CD8-positive, alpha-beta memory T cell (primary cell): ENCODE measurements at regions not wholly inside any gene's neighbourhood (a gene's known extent, or its start where the extent isn't known, plus 50 kb on each side); places are given as distances from the start of the nearest gene placed in this dataset.

ENCODE experiments used
- CTCF ChIA-PET: fragments of 350-600 bp; sonication (Branson Sonifier 250); formaldehyde crosslinking; loops from one replicate; lab custom pipeline; 2021; ENCODE audit warnings: antibody characterized with exemption; lab: Charles Lee
- POLR2A ChIA-PET: fragments of 350-600 bp; sonication (Branson Sonifier 250); formaldehyde crosslinking; loops from one replicate; lab custom pipeline; 2021; ENCODE audit warnings: antibody characterized with exemption; lab: Charles Lee
- DNase-seq, 5 donors: peaks; one replicate each; pipeline versions ENCODE4 v3.0.0 to v3.0.0-alpha.2; 2020 to 2022; ENCODE audit warnings: mixed read lengths in 1 of 5
- H3K27ac ChIP-seq: one replicate; pipeline ENCODE4 v1.7.0; 2013; ENCODE audit warnings: low read depth, mild to moderate bottlenecking, low read length, moderate library complexity
- H3K27me3 ChIP-seq: 2 replicates; pipeline ENCODE4 v1.7.0; 2013; ENCODE audit warnings: low read length, mild to moderate bottlenecking; ENCODE audit not compliant: insufficient read depth, poor library complexity, severe bottlenecking
- H3K36me3 ChIP-seq: 2 replicates; pipeline ENCODE4 v1.7.0; 2013; ENCODE audit warnings: mild to moderate bottlenecking, low read length, moderate library complexity; ENCODE audit not compliant: insufficient read depth
- H3K4me1 ChIP-seq: 2 replicates; pipeline ENCODE4 v1.7.0; 2013; ENCODE audit warnings: mild to moderate bottlenecking, low read length, moderate library complexity; ENCODE audit not compliant: insufficient read depth
- H3K4me3 ChIP-seq: 2 replicates; pipeline ENCODE4 v1.7.0; 2013; ENCODE audit warnings: mild to moderate bottlenecking, low read length
- H3K9me3 ChIP-seq: 2 replicates; pipeline ENCODE4 v1.7.0; 2013; ENCODE audit warnings: mild to moderate bottlenecking, low read length
- H3K27ac Mint-ChIP-seq, 8 donors: one replicate each; pipeline ENCODE4 v1.8.0; 2020 to 2021; ENCODE audit warnings: mixed read lengths in 8 of 8, mild to moderate bottlenecking in 6 of 8, inconsistent platforms in 3 of 8, moderate library complexity in 3 of 8
- H3K27me3 Mint-ChIP-seq, 2 donors: one replicate each; pipeline ENCODE4 v1.8.0; 2020 to 2021; ENCODE audit warnings: mixed read lengths in 2 of 2, mild to moderate bottlenecking in 1 of 2, moderate library complexity in 1 of 2
- H3K36me3 Mint-ChIP-seq, 3 donors: one replicate each; pipeline ENCODE4 v1.8.0; 2020 to 2021; ENCODE audit warnings: mixed read lengths in 3 of 3, inconsistent platforms in 1 of 3, mild to moderate bottlenecking in 1 of 3
- H3K4me1 Mint-ChIP-seq, 3 donors: one replicate each; pipeline ENCODE4 v1.8.0; 2020 to 2021; ENCODE audit warnings: mixed read lengths in 3 of 3, inconsistent platforms in 1 of 3, mild to moderate bottlenecking in 1 of 3
- H3K4me3 Mint-ChIP-seq, 7 donors: one replicate each; pipeline ENCODE4 v1.8.0; 2020 to 2021; ENCODE audit warnings: mixed read lengths in 7 of 7, mild to moderate bottlenecking in 6 of 7, moderate library complexity in 4 of 7, inconsistent platforms in 2 of 7
- H3K9me3 Mint-ChIP-seq, 5 donors: one replicate each; pipeline ENCODE4 v1.8.0; 2020 to 2022; ENCODE audit warnings: mixed read lengths in 5 of 5, mild to moderate bottlenecking in 3 of 5, moderate library complexity in 2 of 5, inconsistent platforms in 1 of 5

DNA sequence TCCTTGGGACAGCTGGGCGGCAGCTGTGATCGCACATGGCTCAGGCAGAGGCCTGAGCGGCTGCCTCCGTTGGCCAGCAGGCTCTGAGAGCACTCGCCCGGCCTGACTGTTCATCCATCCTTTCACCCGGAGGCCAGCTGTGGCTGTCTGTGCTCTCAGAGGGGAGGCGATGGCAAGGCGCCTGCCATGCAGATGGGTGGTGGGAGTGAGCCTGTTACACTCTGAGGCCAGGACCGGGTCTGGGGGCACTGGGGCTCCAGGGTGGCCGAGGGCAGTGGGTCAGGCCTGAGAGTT is 292.3 kb downstream of the TMEM121 start:
- no peak overlapping the region for H3K27ac Mint-ChIP-seq
- H3K4me3 ChIP-seq = no peak overlapping the region
- ChIA-PET POLR2A (no interaction called here), CTCF (no interaction called here)
- H3K9me3 Mint-ChIP-seq = peaks cover 0 to 7% (median 4%) of the 10 kb centered on the region in 5 donors
- no peaks in the 10 kb centered on the region for H3K9me3 ChIP-seq
- DNase-seq = no peak
- no peak overlapping the region for H3K27ac ChIP-seq
- no peaks in the 10 kb centered on the region for H3K27me3 ChIP-seq
- no peaks in the 10 kb centered on the region for H3K36me3 ChIP-seq
- peaks cover 4 to 42% of the 10 kb centered on the region in 2 donors for H3K27me3 Mint-ChIP-seq
- no peaks in the 10 kb centered on the region for H3K4me1 ChIP-seq
- no peak overlapping the region for H3K4me3 Mint-ChIP-seq
- H3K4me1 Mint-ChIP-seq = no peaks in the 10 kb centered on the region
- no peaks in the 10 kb centered on the region for H3K36me3 Mint-ChIP-seq

DNA sequence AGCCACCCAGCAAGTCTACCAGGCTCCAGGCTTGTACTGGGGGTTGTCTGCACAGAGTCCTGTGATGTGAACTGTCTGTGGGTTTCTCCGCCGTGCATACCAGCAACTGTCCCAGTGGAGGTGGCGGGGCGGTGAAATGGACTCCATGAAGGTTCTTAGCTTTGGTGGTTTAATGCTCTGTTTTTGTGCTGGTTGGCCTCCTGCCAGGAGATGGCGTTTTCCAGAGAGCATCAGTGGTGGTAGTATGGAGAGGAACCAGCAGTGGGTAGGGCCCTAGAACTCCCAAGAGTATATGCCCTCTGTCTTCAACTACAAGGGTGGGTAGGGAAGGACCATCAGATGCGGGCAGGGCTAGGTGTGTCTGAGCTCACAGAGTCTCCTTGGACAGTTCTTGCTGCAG is 303.8 kb downstream of the TMEM121 start:
- H3K9me3 Mint-ChIP-seq = no peaks in the 10 kb centered on the region
- no peak overlapping the region for H3K27ac Mint-ChIP-seq
- H3K4me3 ChIP-seq = no peak overlapping the region
- CTCF ChIA-PET = no interaction called here
- H3K4me1 Mint-ChIP-seq = peaks cover 0 to 3% (median 0%) of the 10 kb centered on the region in 3 donors
- POLR2A ChIA-PET = no interaction called here
- no peak overlapping the region for H3K27ac ChIP-seq
- H3K4me1 ChIP-seq = no peaks in the 10 kb centered on the region
- DNase-seq = no peak
- no peaks in the 10 kb centered on the region for H3K36me3 Mint-ChIP-seq
- no peaks in the 10 kb centered on the region for H3K9me3 ChIP-seq
- H3K36me3 ChIP-seq = no peaks in the 10 kb centered on the region
- H3K27me3 ChIP-seq = no peaks in the 10 kb centered on the region
- no peak overlapping the region for H3K4me3 Mint-ChIP-seq
- H3K27me3 Mint-ChIP-seq = peaks cover 18 to 29% of the 10 kb centered on the region in 2 donors

DNA sequence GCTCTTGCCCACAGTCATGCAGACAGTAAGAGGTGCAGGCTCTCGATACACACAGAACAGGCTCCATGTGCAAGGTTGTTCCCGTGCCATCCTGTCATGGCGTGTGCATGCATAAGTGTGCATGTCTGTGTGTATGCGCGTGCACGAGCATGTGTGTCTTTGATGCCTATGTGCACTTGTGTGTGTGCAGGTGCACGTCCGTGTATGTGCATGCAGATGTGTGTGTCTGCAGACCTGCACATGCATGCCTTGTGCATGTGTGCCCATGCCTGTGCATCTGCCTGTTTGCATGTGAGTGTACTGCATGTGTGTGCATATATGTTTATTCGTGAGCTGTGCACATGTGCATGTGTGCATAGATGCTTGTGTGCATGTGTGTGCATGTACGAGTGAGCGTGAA is 309.8 kb downstream of the TMEM121 start:
- no peak overlapping the region for H3K27ac ChIP-seq
- Mint-ChIP-seq H3K4me3 (no peak overlapping the region), H3K27me3 (peaks cover 6 to 14% of the 10 kb centered on the region in 2 donors), H3K36me3 (no peaks in the 10 kb centered on the region), H3K9me3 (no peaks in the 10 kb centered on the region), H3K27ac (no peak overlapping the region), H3K4me1 (no peaks in the 10 kb centered on the region)
- no peak for DNase-seq
- no peaks in the 10 kb centered on the region for H3K36me3 ChIP-seq
- ChIA-PET POLR2A (no interaction called here), CTCF (no interaction called here)
- H3K4me3 ChIP-seq = no peak overlapping the region
- no peaks in the 10 kb centered on the region for H3K27me3 ChIP-seq
- no peaks in the 10 kb centered on the region for H3K9me3 ChIP-seq
- no peaks in the 10 kb centered on the region for H3K4me1 ChIP-seq

DNA sequence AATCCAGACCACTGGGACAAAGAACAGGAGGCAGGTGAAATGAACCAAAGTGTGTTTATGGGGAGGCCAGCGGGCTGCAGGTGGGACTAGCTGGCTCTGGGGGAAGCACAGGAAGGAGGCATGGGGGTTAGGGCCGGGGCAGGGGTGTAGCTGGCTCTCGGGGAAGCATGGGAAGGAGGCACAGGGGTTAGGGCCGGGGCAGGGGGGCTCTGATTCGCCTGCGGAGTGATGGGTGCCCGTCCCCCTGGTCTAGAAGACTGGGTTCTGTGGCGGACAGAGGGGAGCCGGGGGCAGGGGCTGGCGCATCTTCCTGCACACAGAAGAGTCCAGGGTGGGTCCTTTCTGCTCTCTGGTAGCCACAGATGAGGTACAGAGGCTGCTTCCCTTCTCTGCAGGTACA is 310.3 kb downstream of the TMEM121 start:
- Histone ChIP-seq H3K27ac (no peak overlapping the region), H3K4me1 (no peaks in the 10 kb centered on the region), H3K4me3 (no peak overlapping the region), H3K36me3 (no peaks in the 10 kb centered on the region), H3K27me3 (no peaks in the 10 kb centered on the region), H3K9me3 (no peaks in the 10 kb centered on the region)
- ChIA-PET POLR2A (no interaction called here), CTCF (no interaction called here)
- Mint-ChIP-seq H3K4me3 (no peak overlapping the region), H3K27ac (no peak overlapping the region), H3K27me3 (peaks cover 6 to 10% of the 10 kb centered on the region in 2 donors), H3K36me3 (no peaks in the 10 kb centered on the region), H3K9me3 (no peaks in the 10 kb centered on the region), H3K4me1 (no peaks in the 10 kb centered on the region)
- DNase-seq = no peak

DNA sequence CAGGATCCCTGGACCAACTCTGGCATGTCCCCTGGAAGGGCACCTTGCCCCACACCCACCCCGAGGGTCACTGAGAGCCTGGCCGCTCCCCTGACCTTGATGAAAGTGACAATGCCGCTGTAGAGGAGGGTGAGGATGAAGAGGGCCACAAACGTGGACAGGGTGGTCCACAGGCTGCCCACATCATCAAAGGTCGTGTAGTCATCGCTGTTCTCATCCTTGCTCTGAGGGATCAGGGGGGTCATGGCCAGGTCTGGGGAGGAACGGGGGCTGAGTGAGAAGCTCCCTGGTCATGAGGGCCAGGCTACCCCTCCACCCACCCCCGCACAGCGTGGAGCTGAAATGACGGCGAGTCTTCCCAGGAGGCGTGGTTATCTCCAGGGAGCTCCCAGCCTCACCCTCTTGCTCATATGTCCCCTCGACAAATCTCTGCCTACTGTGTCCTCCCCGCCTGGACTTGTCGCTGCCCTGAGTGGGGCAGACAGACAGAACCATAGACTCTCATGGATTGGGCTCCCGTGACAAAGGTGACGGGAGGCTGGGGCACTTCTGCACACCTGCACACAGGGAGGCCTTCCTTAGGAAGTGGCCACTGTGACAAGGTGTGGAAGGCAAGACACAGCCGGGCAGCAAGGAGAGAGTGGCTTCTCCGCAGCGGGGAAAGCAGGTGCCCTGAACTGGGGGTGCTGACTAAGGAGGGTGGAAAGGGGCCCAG is 311.1 kb downstream of the TMEM121 start:
- Histone ChIP-seq H3K36me3 (no peaks in the 10 kb centered on the region), H3K27me3 (no peaks in the 10 kb centered on the region), H3K27ac (no peak overlapping the region), H3K4me3 (no peak overlapping the region), H3K4me1 (no peaks in the 10 kb centered on the region), H3K9me3 (no peaks in the 10 kb centered on the region)
- Mint-ChIP-seq H3K9me3 (no peaks in the 10 kb centered on the region), H3K27me3 (peaks cover 6 to 10% of the 10 kb centered on the region in 2 donors), H3K27ac (no peak overlapping the region), H3K4me3 (no peak overlapping the region), H3K4me1 (no peaks in the 10 kb centered on the region), H3K36me3 (no peaks in the 10 kb centered on the region)
- no peak for DNase-seq
- ChIA-PET POLR2A (no interaction called here), CTCF (no interaction called here)

DNA sequence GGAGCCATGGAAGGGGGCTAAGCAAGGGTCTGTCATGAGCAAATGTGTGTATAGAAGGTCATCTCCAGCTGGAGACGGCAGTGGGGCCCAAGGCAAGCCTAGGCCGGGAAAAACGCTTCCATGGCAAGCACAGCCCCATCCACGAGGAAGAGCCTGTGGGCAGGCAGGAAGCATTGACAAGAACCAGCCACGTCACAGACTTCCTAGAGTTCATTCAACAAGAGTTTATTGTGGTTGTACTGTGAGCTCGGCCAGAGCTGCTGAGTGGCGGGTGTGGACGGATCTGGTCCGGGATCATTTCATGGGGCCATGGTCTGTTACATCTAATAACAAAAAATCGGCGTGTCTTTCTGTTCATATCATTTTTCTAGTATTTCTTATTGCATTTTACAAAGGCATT is 311.7 kb downstream of the TMEM121 start:
- Mint-ChIP-seq H3K4me1 (no peaks in the 10 kb centered on the region), H3K36me3 (no peaks in the 10 kb centered on the region), H3K27ac (no peak overlapping the region), H3K9me3 (no peaks in the 10 kb centered on the region), H3K27me3 (peaks cover 6 to 9% of the 10 kb centered on the region in 2 donors), H3K4me3 (no peak overlapping the region)
- CTCF ChIA-PET = no interaction called here
- H3K27me3 ChIP-seq = no peaks in the 10 kb centered on the region
- no peaks in the 10 kb centered on the region for H3K36me3 ChIP-seq
- H3K4me3 ChIP-seq = no peak overlapping the region
- DNase-seq = no peak
- H3K4me1 ChIP-seq = no peaks in the 10 kb centered on the region
- no peak overlapping the region for H3K27ac ChIP-seq
- no peaks in the 10 kb centered on the region for H3K9me3 ChIP-seq
- POLR2A ChIA-PET = no interaction called here

DNA sequence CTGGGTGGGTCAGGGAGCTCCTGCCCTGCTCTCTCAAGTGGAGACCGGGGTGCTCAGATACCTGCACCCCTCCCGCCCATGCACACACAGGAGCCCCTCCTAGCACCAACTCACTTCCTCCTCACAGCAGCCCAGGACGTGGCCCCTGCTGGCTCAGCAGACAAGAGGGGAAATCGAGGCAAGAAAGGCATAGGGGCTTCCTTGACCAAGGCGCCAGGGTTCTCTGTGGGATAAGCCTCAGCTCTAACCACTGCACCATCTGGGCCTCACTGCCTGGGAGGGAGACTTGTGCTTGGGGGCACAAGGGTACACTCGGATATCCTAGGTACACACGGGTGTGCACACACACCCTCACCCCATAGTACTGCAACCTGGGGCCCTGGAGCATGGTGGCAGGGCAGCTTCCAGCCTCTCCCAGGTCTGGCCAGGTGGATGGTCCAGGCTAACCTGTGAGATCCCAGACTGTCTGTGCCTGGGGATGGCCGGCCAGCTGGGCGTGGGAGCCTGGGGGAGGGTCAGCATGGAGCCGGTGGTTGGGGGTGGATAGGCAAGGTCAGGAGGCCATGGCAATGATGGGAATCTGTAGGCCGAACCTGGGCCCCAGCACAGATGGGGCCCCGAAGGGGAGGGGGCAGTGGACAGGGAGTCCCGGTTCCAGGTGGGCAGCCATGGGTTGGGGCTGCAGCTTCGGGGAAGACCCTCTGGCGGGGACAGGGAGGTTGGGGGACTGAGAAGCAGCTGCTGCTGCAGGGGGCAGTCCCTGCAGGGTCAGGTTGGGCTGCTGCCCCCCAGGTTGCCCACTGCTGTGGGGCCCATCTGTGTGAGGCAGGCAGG is 312.4 kb downstream of the TMEM121 start:
- H3K36me3 ChIP-seq = no peaks in the 10 kb centered on the region
- DNase-seq = no peak
- H3K4me1 Mint-ChIP-seq = no peaks in the 10 kb centered on the region
- H3K4me3 Mint-ChIP-seq = no peak overlapping the region
- no peaks in the 10 kb centered on the region for H3K9me3 Mint-ChIP-seq
- POLR2A ChIA-PET = no interaction called here
- H3K36me3 Mint-ChIP-seq = no peaks in the 10 kb centered on the region
- no peak overlapping the region for H3K27ac Mint-ChIP-seq
- H3K27me3 ChIP-seq = no peaks in the 10 kb centered on the region
- H3K27me3 Mint-ChIP-seq = peaks cover 3 to 6% of the 10 kb centered on the region in 2 donors
- H3K9me3 ChIP-seq = no peaks in the 10 kb centered on the region
- no peak overlapping the region for H3K27ac ChIP-seq
- CTCF ChIA-PET = no interaction called here
- no peak overlapping the region for H3K4me3 ChIP-seq
- H3K4me1 ChIP-seq = no peaks in the 10 kb centered on the region

DNA sequence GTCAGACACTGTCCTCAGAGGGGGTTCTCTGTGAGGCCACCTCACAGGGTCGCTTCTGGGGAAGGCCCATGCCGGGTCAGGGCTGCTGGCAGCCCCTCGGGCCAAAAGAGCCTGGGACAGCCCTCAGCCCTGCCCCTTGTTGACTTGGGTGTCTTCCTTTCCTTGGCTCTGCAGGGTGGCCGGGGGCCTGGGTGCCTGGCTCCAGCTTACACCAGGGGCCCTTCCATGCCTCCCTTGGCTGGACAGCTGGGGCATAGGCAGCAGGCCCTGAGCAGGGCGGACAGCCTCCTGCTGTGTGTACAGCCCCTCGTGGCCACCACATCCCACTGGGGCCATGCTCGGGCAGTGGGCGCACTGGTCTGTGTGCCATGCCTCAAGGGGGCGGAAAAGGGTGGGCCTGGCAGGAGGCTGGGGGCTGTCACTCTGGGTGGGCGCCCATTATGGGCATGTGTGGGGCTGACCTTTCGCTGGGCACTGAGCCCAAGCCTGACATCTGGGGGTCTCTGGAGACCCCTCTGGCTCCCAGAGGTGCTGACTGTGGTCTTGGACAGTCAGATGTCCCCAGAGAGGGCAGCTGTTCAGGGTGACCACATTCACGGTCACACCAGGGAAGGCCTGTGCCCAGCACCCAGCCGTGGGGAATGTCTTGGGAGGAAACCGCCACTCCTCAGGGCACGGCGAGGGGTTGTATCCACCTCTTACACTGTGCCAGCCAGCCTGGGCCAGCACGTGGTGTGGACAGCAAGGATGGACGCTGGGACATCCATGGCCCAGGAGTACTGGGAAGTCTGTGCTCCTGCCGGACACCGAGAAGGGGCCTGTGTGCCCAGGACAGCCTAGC is 313.3 kb downstream of the TMEM121 start:
- Histone ChIP-seq H3K27ac (no peak overlapping the region), H3K27me3 (no peaks in the 10 kb centered on the region), H3K4me3 (no peak overlapping the region), H3K9me3 (no peaks in the 10 kb centered on the region), H3K4me1 (no peaks in the 10 kb centered on the region), H3K36me3 (no peaks in the 10 kb centered on the region)
- ChIA-PET CTCF (no interaction called here), POLR2A (no interaction called here)
- Mint-ChIP-seq H3K27me3 (peaks cover 2 to 3% of the 10 kb centered on the region in 2 donors), H3K27ac (no peak overlapping the region), H3K4me3 (no peak overlapping the region), H3K36me3 (no peaks in the 10 kb centered on the region), H3K4me1 (no peaks in the 10 kb centered on the region), H3K9me3 (no peaks in the 10 kb centered on the region)
- no peak for DNase-seq
